ENCODE measurements at regions not wholly inside any gene's neighbourhood (a gene's known extent, or its start where the extent isn't known, plus 50 kb on each side); places are given as distances from the start of the nearest gene placed in this dataset.
"Not testable (repeated sequence)": the region's sequence is repeated elsewhere in the genome, so short reads cannot be mapped to it uniquely, and the experiment has no call there.

- Histone ChIP-seq H3K4me1 (peaks cover 15 to 95% (median 68%) of the 10 kb centered on the region in 12 donors), H3K27ac (peak overlapping the region; percentile 64 to 90 (median 82)), H3K4me3 (peak overlapping the region in 2 of 12 donors; percentile 1 to 20), H3K36me3 (no peaks in the 10 kb centered on the region), H3K9me3 (no peaks in the 10 kb centered on the region), H3K27me3 (no peaks in the 10 kb centered on the region)
- no peak for DNase-seq
- TF ChIP-seq CTCF (IDR thresholded peaks at IDR 0.05): no peak
- TF ChIP-seq POLR2A (IDR thresholded peaks at IDR 0.05): no peak
- intact Hi-C loops (cut with DNase I): loop anchor here in 7 of 10 donors (2.0 to 10.0 kb wide), 5 partner anchors 30 to 52 kb away; no protein-coding TSS in a partner anchor
- ATAC-seq: peak in 3 of 4 donors; percentile 7 to 28 (median 21)
- WGBS, 4 donors: 11 to 18% (median 15%) methylated on average over 7 of the region's 7 CpGs
Observed at GRCh38 chr10:114715171-114715670, 57.1 kb upstream of the ABLIM1 start.

- intact Hi-C loops (cut with DNase I): loop anchor here in 7 of 10 donors (5.0 to 10.0 kb wide), 4 partner anchors 40 to 50 kb away; no protein-coding TSS in a partner anchor
- DNase-seq: no peak
- H3K36me3 ChIP-seq: no peaks in the 10 kb centered on the region
- ATAC-seq: no peak
- 52 to 68% (median 65%) methylated on average over 2 of the region's 2 CpGs for WGBS, 4 donors
- H3K27me3 ChIP-seq: no peaks in the 10 kb centered on the region
- H3K4me1 ChIP-seq: peaks cover 15 to 95% (median 77%) of the 10 kb centered on the region in 12 donors
- peak overlapping the region in 11 of 12 donors; percentile 25 to 87 (median 78) for H3K27ac ChIP-seq
- H3K4me3 ChIP-seq: no peak overlapping the region
- TF ChIP-seq POLR2A (IDR thresholded peaks at IDR 0.05): no peak
- no peaks in the 10 kb centered on the region for H3K9me3 ChIP-seq
Observed at GRCh38 chr10:114716811-114717404, 58.8 kb upstream of the ABLIM1 start.

- H3K4me3 ChIP-seq, DNase-seq, H3K9me3 ChIP-seq, H3K36me3 ChIP-seq, H3K27me3 ChIP-seq, ATAC-seq: not testable (repeated sequence)
- Histone ChIP-seq H3K4me1 (peaks cover 18 to 95% (median 81%) of the 10 kb centered on the region in 12 donors), H3K27ac (peak overlapping the region in 11 of 12 donors; percentile 71 to 90 (median 82))
- intact Hi-C loops (cut with DNase I): loop anchor here in 7 of 10 donors (5.0 to 10.0 kb wide), 4 partner anchors 39 to 49 kb away; no protein-coding TSS in a partner anchor
Observed at GRCh38 chr10:114717881-114718280, 59.8 kb upstream of the ABLIM1 start.

GRCh38 chr10:114718374-114718773 lies 60.3 kb upstream of the ABLIM1 start:
- intact Hi-C loops (cut with DNase I): loop anchor here in 7 of 10 donors (5.0 to 10.0 kb wide), 4 partner anchors 39 to 49 kb away; no protein-coding TSS in a partner anchor
- Histone ChIP-seq H3K4me1 (peaks cover 18 to 95% (median 80%) of the 10 kb centered on the region in 12 donors), H3K9me3 (no peaks in the 10 kb centered on the region), H3K4me3 (no peak overlapping the region), H3K27me3 (no peaks in the 10 kb centered on the region), H3K27ac (peak overlapping the region in 11 of 12 donors; percentile 71 to 90 (median 82)), H3K36me3 (no peaks in the 10 kb centered on the region)
- 52 to 62% (median 56%) methylated on average over 3 of the region's 3 CpGs for WGBS, 4 donors
- TF ChIP-seq CTCF (IDR thresholded peaks at IDR 0.05) (no peak), POLR2A (IDR thresholded peaks at IDR 0.05) (no peak)
- ATAC-seq (no peak), DNase-seq (no peak)

- Histone ChIP-seq H3K36me3 (no peaks in the 10 kb centered on the region), H3K4me1 (peaks cover 13 to 95% (median 75%) of the 10 kb centered on the region in 12 donors), H3K27me3 (no peaks in the 10 kb centered on the region), H3K9me3 (no peaks in the 10 kb centered on the region), H3K27ac (peak overlapping the region; percentile 49 to 90 (median 82)), H3K4me3 (no peak overlapping the region)
- no peak for TF ChIP-seq POLR2A (IDR thresholded peaks at IDR 0.05)
- TF ChIP-seq CTCF (IDR thresholded peaks at IDR 0.05): no peak
- intact Hi-C loops (cut with DNase I): loop anchor here in 7 of 10 donors (5.0 to 10.0 kb wide), 4 partner anchors 38 to 48 kb away; no protein-coding TSS in a partner anchor
- ATAC-seq (peak; percentile 45 to 85 (median 67)), DNase-seq (peak in 4 of 5 donors; percentile 51 to 76 (median 66))
- 31 to 48% (median 35%) methylated on average over 3 of the region's 3 CpGs for whole genome bisulfite sequencing, 4 donors
Observed at GRCh38 chr10:114719311-114719710, 61.2 kb upstream of the ABLIM1 start.

- H3K36me3 ChIP-seq, ATAC-seq, H3K9me3 ChIP-seq, DNase-seq, H3K27me3 ChIP-seq, H3K4me3 ChIP-seq: not testable (repeated sequence)
- intact Hi-C loops (cut with DNase I): loop anchor here in 3 of 10 donors (5.0 kb wide), 2 partner anchors 37 to 42 kb away; no protein-coding TSS in a partner anchor
- 90 to 100% (median 94%) methylated on average over 1 of the region's 1 CpG for WGBS, 4 donors
- peaks cover 13 to 93% (median 68%) of the 10 kb centered on the region in 12 donors for H3K4me1 ChIP-seq
- peak overlapping the region; percentile 49 to 90 (median 82) for H3K27ac ChIP-seq
Observed at GRCh38 chr10:114720023-114720422, 61.9 kb upstream of the ABLIM1 start.

Data from heart left ventricle (tissue), 16 donors.